HG03469 (cell line): ENCODE measurements at regions not wholly inside any gene's neighbourhood (a gene's known extent, or its start where the extent isn't known, plus 50 kb on each side); places are given as distances from the start of the nearest gene placed in this dataset.

Experiments used
- ATAC-seq: cut with Tn5 transposase; IDR thresholded peaks from one replicate; pipeline ENCODE4 v1.9.1; 2021; ENCODE audit warnings: mild to moderate bottlenecking, moderate library complexity, moderate number of reproducible peaks; ENCODE audit not compliant: unreplicated experiment

DNA sequence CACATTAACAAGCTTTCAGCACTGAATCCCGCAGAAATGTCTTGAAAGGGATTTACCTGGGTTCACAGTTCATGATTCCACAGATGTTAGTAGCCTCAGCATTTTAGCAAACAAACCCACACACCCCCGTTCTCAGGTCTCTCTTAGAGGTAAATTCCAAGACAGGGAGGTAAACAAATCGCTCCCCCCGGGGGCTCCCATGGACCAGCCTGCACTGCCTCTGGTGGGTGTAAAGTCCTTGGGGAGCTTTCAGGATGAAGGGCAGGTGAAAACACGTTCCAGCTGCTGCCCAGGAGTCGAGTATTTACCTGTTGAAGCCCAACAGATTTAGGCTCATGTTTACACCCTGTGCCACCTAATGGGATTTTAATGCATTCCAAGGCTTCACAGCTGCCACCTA, 187.0 kb upstream of the FOXQ1 start:
- ATAC-seq: no peak

GRCh38 chr6:1123386-1124375, 188.2 kb upstream of the FOXQ1 start:
- ATAC-seq: no peak

- ATAC-seq: no peak
Measured at GRCh38 chr6:1122083-1122482, 189.8 kb upstream of the FOXQ1 start.

DNA sequence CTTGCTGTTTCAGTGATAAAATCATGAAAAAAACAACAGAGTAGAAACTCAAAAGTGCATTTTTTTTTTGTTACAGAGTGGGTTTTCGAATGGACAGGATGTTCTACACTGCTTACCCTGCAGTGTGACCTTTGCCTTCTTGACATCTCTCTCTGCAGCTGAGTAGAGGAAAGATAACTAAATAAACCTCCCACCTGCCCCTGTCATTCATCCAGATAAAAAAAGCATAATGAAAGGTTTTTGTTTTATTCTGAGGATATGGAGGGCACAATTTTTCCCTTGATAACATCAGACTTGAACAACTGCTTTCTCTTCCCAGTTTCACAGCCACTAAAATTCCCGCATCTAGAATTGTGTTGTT, 193.6 kb upstream of the FOXQ1 start:
- ATAC-seq: no peak

DNA sequence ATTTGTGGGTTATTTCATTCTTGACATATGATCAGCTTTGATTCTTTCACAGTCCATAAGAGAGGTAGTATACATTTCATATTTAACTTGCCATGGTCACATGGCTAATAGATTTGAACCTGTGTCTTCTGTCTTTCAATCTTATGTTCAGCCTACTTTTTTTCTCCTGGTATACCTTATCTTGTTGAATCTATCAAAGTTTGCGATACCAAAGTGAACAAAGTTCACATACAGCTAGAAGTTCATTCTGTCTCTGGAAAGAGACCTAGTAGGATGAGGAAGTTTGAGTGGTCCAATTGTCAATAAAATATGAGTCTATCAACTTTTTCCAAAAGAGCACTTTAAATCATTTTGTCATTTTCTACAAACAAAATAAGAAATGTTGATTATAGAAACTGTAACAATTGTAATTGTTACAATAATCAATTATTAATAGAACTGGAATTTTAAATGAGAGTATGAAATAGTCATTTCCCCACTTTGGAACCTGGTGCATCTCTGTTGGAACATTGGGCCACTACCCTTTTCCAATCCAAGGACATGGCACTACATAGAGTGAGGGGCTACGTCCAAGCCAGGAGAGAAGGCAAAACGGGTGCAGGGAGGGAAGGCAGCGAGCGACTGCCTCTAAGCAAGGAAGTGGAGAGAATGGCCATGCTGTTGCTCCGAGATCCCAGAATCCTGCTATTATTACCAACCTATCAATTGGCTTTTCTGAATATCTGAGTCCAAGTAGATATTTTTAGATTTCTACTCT, 194.2 kb upstream of the FOXQ1 start:
- no peak for ATAC-seq

- no peak for ATAC-seq
Measured at GRCh38 chr6:1116149-1116548, 195.7 kb upstream of the FOXQ1 start.

GRCh38 chr6:1113916-1114540, 197.9 kb upstream of the FOXQ1 start:
- ATAC-seq: no peak

DNA sequence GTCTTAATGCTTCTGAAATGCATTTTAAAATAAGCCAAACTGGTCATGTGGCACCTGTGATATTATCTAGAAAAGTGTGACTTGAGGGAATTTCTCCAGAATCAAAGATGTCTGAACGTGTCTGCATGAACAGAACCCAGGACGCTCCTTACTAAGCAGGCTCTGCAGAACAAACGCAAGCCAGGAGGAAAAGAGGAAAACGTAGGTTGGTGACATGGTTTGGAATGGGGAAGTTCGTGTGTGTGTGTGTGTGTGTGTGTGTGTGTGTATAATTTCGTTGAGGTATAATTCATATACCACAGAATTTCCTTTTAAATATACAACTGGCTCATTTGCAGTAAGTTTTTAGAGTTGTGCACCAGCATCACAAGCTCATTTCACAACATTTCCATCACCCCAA, 200.5 kb upstream of the FOXQ1 start:
- no peak for ATAC-seq

- ATAC-seq: no peak
Measured at GRCh38 chr6:1110941-1111349, 201.0 kb upstream of the FOXQ1 start.

DNA sequence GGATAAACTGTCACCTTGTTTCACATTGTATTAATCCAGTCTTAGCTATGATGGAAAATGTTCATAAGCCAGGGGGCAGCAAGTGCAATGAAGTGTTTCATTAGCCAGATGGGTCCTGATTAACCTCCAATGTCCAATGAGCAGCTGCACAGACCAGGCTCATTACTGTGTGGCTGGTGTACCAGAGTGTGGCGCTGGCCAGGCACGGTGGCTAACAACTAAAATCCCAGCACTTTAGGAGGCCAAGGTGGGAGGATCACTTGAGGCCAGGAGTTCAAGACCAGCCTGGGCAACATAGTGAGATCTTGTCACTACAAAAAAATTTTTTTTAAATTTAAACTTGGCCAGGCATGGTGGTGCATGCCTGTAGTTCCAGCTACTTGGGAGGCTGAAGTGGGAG, 201.7 kb upstream of the FOXQ1 start:
- ATAC-seq: no peak

DNA sequence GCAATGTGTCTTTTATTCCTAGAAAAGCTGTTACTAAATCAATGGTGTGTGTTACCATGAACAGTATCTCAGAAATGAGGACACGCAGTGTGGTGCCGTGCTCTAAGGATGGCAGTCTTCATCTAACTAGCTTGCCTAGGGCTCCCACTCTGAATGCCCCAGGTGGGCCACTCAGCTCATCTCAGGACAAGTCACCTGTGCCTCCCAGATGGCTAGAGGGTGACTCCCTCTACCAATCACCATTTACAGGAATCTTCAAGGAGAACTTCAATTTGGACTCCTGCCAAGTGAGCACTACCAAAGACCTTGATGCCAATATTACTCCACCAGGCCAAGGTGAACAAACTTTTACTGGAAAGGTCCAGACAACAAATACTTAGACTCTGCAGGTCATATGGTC, 202.8 kb upstream of the FOXQ1 start:
- no peak for ATAC-seq

DNA sequence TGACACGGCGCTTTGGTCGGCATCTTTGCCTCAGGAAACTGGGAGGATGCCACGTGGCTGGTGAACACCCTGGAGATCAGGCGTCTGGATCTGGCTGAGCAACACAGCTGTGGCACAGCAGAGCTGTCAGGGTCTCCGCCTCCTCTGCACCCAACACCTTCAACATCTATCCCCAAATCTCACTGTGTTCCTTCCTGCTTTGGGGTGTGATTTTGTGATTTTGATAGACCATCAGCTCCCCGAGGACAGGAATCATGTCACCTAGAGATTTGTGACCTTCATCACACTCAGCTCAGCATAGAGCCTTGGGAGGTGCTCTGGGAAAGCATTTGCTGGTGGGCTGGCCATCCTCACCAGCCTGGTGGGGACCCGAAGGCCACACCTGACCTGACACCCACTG, 203.7 kb upstream of the FOXQ1 start:
- no peak for ATAC-seq

DNA sequence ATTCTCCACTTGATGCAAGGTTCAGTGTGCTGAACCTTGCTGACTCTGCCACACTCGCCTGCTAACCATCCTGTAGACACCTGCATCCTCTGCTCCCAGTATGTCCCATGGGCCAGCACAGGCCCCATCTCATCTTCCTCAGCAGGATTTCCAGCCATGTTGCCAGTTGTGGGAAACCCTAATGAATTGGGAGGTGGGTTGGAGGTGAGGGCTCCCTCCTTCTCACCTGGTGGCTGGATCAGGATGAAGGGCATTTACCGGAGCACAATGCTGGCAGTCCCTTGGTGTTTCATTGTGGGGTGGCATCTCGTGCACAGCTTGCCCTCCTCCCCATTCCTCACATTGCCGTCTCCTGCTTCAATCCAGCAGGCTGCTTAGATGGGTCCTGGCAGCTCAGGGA, 204.3 kb upstream of the FOXQ1 start:
- ATAC-seq: no peak

GRCh38 chr6:1105833-1106400, 206.0 kb upstream of the FOXQ1 start:
- ATAC-seq: no peak

- ATAC-seq: no peak
Measured at GRCh38 chr6:1104988-1105670, 206.8 kb upstream of the FOXQ1 start.

DNA sequence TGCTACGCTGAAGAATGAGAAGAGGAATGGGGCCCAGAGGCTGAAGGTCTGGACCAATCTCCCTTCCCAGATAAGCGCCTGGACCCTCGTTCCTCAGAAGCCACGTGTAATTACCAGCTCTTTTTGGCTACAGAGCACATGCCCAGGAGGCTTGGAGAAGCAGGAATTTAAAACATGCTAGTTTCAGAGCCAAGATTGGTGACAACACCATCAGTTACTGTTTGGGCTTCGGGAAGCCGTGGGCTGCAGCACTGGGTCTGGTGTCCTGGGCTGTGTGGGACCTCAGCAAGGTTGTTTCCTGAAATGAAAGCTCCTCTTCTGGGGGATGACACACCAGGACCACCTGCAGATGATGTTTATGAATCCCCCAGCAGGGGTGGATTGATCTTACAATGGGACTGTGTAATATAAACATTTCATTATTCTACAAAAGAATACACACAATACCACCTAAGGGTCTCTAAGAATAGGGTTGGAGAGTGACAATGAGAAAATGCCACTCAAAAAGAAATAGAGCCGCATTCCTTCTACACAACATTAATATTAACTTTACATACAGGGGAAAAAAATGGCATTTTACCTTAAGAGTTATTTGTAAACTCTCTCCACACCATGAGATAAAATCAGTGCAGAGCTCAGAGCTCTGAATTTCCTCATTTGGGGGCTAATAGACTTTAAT, 207.8 kb upstream of the FOXQ1 start:
- ATAC-seq: no peak

DNA sequence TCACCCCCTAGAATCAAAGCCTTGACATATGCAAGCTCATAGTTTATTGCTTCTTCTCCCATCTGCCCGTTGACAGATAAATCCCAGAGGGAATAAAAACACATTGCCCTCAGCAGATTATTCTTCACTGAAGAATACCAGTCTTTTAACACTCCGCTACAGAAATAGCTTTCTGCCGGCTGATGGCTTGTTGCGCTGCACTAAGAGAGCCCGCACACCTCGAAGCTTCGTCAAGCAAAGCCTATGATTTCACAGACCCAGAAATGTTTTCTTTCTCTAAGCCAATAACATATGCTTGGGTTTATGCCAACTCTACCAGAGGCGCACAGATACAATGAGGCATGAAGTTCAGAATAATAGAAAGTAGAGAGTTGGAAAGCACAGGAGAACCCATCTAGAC, 208.9 kb upstream of the FOXQ1 start:
- ATAC-seq: no peak

DNA sequence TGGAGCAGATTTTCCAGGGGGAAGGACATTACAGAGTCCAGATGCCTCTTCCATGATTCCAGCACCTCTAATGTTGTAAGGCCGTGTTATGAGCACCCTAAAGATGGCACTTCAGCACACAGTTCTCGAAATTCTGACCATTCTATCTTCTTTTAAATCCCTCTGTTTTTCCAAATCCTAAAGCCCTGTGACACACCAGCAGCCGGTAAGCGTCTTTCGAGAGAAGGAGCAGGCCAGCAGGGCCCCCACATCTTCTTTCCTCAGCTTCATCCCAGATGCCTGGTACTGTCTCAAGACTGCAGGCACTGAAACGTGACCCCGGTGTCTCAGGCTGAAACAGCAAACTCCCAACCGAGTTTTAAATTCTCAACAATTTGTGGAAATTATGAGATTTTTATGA, 211.6 kb upstream of the FOXQ1 start:
- no peak for ATAC-seq

DNA sequence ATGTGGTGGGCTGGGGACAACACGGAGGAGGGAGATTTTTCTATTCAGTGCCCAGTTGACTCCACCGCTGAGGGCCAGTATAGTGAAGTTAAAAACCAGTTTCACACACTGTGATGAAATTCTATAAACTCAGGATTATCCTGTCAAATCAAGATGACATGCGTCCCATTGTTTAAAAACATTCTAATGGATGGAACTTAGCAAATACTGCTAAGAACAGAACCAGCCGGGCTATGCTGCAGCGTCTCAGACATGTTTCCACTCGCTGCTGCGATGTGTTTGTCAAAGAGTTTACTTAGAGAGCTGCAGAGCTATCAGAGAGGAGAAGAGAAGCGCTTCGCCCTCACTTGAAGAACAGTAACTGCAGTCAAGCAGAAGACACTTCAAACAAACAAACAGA, 212.6 kb upstream of the FOXQ1 start:
- ATAC-seq: no peak
